Adipocyte (in vitro differentiated cells): ENCODE measurements at regions not wholly inside any gene's neighbourhood (a gene's known extent, or its start where the extent isn't known, plus 50 kb on each side); places are given as distances from the start of the nearest gene placed in this dataset.

Experiments used
- DNase-seq: peaks from one replicate; pipeline ENCODE4 v3.0.0-alpha.2; 2015; ENCODE audit warnings: low read depth
- H3K27me3 ChIP-seq: replicated peaks from 2 replicates; pipeline ENCODE4 v1.7.0; 2013; ENCODE audit warnings: mild to moderate bottlenecking, low read length, moderate library complexity; ENCODE audit not compliant: control insufficient read depth, insufficient read depth
- H3K36me3 ChIP-seq: 2 replicates; pipeline ENCODE4 v1.7.0; 2013; ENCODE audit warnings: low read length, mild to moderate bottlenecking, moderate library complexity; ENCODE audit not compliant: control insufficient read depth, insufficient read depth, severe bottlenecking
- H3K4me1 ChIP-seq: 2 replicates; pipeline ENCODE4 v1.7.0; 2013; ENCODE audit warnings: mild to moderate bottlenecking, low read length, moderate library complexity; ENCODE audit not compliant: control insufficient read depth, insufficient read depth
- H3K4me3 ChIP-seq: 2 replicates; pipeline ENCODE4 v1.7.0; 2013; ENCODE audit warnings: mild to moderate bottlenecking, low read length, moderate library complexity
- H3K9ac ChIP-seq: 2 replicates; pipeline ENCODE4 v1.7.0; 2013; ENCODE audit warnings: mild to moderate bottlenecking, low read length, moderate library complexity
- H3K9me3 ChIP-seq: 2 replicates; pipeline ENCODE4 v1.7.0; 2013; ENCODE audit warnings: mild to moderate bottlenecking, low read length, moderate library complexity; ENCODE audit not compliant: control insufficient read depth

DNA sequence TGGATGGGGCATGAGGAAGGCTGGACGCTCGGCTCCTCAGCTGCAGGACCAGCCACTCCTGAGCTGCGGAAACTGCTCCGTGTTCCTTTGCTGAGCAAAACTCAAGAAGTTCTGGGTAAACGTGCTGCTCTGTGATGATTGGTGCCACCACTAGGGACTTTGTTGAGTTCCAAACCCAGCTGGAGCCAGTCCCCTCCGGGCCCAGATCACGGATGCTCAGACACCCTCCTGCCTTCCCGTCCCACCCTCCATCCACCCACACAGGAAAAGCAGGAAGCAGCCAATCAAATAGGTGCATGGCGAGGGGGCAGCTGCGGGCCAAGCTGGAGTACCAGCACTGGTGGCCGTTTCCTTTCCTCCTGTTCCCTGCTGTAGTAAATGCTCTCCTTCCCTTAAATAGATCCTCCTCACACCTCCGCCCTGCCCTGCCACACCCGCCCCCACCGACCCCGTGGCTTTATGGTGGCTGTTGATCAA, 68.0 kb downstream of the ADRA2C start:
- Histone ChIP-seq H3K4me3 (no peak overlapping the region), H3K4me1 (no peaks in the 10 kb centered on the region), H3K9ac (no peak overlapping the region), H3K27me3 (peaks cover 81% of the 10 kb centered on the region), H3K36me3 (no peaks in the 10 kb centered on the region), H3K9me3 (peaks cover 17% of the 10 kb centered on the region)
- no peak for DNase-seq

DNA sequence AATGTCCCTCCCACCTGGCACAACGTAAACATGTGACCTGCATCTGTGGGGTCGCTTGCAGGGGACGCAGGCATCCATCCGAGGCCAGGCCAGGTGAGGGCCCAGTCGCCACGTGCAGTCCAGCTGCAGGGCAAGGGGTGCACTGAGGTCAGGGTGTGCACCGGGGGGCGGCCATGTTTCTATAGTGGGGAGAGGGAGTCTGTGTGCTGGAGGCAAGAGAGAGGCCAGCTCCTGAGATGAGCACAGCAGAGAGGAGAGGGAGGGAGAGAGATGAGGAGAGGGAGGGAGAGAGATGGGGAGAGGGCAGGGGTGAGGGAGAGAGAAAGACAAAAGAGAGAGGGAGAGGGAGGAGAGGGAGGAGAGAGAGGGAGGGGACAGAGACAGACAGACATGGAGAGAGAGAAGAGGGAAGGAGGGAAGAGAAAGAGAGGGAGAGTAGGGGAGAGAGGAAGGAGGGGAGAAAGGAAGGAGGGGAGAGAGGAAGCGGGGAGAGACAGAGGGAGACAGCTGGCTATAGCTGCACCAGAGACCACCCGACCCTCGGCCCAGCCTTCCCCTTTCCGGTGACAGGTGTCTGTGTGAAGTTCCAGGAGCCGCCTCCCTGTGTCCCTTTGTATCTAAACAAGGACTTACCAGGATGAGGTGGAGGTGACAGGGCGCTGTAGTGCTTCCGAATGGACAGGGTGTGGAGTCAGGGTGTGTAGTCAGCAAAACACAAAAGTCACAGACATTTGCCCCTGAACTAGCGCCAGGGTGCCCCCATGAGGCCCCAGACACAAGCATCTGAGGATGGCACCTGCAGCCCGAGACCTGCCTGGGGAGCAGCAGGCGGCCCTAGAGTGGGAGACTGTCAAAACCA, 68.7 kb downstream of the ADRA2C start:
- DNase-seq, result no peak
- H3K9ac ChIP-seq, result no peak overlapping the region
- H3K9me3 ChIP-seq, result peaks cover 23% of the 10 kb centered on the region
- peaks cover 81% of the 10 kb centered on the region for H3K27me3 ChIP-seq
- H3K4me1 ChIP-seq, result no peaks in the 10 kb centered on the region
- no peak overlapping the region for H3K4me3 ChIP-seq
- no peaks in the 10 kb centered on the region for H3K36me3 ChIP-seq

DNA sequence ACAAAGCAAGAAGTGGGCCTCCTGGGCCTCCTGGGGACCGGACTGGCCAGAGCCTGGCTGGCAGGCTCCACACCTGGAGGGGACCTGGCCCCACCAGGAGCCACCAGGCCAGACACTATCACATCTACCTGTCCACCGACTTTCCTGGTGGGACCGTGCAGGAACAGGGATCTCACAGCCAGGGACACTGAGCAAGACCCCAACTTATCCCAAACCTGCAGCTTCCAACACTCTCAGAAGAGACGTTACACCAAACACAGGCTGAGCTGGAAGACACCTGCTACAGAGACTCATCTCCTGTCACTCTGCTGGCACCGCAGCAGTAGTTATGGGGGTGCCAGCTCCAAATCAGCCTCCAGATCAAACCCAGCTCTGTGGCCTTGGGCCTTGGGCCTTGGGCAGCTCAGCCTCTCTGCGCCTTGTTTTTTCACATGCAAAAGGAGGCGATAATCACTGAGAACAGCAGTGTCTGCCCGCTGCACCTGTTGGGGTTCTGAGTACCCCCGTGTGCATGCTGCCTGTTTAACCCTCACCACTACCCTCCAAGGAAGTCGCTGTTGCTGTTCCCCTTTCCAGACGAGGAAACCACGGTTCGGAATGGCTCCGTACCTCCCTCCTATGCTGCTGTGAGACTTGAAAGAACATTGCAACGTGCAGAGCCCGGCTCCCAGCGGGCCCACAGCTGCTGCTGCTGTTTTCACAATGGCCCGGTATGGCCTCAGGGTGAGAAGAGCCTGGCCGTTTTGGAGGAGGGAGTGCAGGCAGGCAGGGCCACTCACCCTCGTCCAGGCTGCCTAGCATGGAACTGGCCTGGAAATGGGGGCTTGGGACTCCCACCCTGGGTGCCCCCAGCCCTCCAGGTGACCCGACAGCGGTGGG, 69.6 kb downstream of the ADRA2C start:
- no peaks in the 10 kb centered on the region for H3K36me3 ChIP-seq
- peaks cover 32% of the 10 kb centered on the region for H3K9me3 ChIP-seq
- H3K27me3 ChIP-seq, result peaks cover 81% of the 10 kb centered on the region
- no peaks in the 10 kb centered on the region for H3K4me1 ChIP-seq
- no peak overlapping the region for H3K4me3 ChIP-seq
- H3K9ac ChIP-seq, result no peak overlapping the region
- no peak for DNase-seq

DNA sequence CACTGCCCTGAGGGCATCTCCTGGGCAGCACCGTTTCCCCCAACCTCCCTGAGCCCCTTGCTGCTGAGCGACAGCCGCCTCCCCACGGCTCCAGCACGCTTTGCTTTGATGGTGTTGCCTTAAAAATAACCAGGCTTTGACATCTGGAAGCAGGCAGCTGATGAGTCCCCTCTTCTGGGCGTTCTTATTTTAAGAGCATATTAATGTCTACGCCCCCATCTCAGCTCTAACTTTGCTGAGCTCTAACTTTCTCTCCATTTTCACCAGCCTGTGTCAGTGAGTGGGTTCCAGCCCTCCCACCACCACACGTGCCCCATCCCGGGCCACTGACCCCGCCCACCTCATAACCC, 70.2 kb downstream of the ADRA2C start:
- H3K4me1 ChIP-seq, result no peaks in the 10 kb centered on the region

DNA sequence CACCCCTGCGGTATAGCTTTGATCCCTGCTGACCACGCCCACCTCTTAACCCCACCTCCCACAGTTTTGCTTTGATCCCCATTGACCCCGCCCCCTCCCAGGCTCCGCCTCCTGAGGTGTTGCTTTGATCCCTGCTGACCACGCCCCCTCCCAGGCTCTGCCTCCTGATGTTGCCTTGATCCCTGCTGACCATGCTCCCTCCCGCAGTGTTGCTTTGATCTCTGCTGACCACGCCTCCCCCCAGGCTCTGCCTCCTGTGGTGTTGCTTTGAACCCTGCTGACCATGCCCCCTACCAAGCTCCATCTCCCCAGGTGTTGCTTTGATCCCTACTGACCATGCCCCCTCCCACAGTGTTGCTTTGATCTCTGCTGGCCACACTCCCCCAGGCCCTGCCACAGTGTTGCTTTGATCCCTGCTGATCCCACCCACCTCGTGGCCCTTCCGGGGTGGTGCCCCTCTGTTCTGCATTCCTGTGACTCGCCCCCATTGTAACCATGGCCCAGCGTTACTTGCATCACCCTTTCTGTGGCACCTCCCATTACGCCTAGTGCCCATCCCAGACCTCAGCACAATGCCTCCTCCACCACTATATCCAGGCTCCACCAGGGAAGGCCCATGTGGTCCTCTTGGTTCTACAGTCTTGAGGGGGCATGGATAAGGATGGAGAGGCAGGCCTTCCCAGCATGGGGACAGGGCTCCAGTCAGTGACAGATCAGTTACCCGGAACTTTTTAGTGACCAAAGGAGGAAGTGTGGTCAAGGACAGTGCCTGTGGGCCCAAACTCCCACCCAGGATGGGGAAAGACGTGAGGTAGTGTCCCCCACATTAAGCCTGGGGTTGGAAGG, 70.8 kb downstream of the ADRA2C start:
- DNase-seq, result no peak
- no peak overlapping the region for H3K4me3 ChIP-seq

More for the DNA sequence above, 70.2 kb downstream of the ADRA2C start:
- H3K36me3 ChIP-seq, result no peaks in the 10 kb centered on the region
- no peak for DNase-seq
- H3K27me3 ChIP-seq, result peaks cover 79% of the 10 kb centered on the region
- no peak overlapping the region for H3K4me3 ChIP-seq
- no peak overlapping the region for H3K9ac ChIP-seq
- peaks cover 38% of the 10 kb centered on the region for H3K9me3 ChIP-seq

DNA sequence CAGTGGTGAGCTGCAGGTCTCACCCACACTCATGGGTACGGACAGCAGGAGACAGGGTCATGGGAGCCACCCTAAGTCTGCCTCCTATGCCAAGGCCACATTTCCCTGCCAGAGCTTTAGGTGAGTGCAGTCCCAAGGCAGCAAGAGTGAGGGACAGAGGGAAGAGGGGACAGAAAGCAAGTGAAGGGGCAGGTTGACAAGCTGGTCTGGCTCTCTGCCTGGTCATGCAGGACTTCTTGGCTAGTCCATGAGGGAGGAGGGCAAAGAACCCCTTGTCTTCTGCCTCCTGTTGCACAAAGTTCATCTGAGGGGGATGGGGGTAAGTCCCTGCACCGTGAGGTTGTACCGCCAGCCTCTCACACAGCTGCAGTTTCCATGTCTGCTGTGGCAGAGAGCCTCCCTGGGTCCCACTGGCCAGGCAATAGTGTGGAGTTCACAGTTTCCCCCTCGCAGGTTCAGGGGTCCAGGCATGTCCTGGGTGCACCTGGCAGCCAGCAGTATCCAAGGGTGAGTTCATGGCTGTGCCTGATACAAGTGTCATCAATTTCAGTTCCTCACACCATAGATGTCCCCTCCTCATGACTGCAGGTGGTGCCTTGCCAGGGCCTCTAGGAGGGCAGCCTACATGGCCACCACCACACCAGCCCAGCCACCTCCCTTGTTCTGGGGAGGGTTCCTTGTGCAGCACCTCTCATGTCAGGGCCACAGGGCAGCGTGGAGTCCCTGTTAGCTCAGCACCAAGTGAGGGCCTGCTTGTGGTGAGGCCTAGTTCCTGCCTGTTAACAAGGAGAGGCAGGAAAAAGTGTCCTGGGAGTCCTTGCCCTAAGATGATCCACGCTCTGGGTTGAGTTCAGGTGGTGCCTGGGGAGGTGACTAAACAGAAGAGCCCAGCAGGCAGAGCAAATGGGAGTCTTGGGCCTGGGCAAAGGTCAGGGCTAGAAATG, 72.5 kb downstream of the ADRA2C start:
- H3K4me1 ChIP-seq, result no peaks in the 10 kb centered on the region
- H3K27me3 ChIP-seq, result peaks cover 76% of the 10 kb centered on the region
- DNase-seq, result no peak
- H3K9me3 ChIP-seq, result peaks cover 45% of the 10 kb centered on the region
- H3K36me3 ChIP-seq, result no peaks in the 10 kb centered on the region
- H3K9ac ChIP-seq, result no peak overlapping the region
- no peak overlapping the region for H3K4me3 ChIP-seq

More for the DNA sequence above, 70.8 kb downstream of the ADRA2C start:
- Histone ChIP-seq H3K36me3 (no peaks in the 10 kb centered on the region), H3K4me1 (no peaks in the 10 kb centered on the region), H3K27me3 (peaks cover 79% of the 10 kb centered on the region), H3K9ac (no peak overlapping the region), H3K9me3 (peaks cover 42% of the 10 kb centered on the region)

DNA sequence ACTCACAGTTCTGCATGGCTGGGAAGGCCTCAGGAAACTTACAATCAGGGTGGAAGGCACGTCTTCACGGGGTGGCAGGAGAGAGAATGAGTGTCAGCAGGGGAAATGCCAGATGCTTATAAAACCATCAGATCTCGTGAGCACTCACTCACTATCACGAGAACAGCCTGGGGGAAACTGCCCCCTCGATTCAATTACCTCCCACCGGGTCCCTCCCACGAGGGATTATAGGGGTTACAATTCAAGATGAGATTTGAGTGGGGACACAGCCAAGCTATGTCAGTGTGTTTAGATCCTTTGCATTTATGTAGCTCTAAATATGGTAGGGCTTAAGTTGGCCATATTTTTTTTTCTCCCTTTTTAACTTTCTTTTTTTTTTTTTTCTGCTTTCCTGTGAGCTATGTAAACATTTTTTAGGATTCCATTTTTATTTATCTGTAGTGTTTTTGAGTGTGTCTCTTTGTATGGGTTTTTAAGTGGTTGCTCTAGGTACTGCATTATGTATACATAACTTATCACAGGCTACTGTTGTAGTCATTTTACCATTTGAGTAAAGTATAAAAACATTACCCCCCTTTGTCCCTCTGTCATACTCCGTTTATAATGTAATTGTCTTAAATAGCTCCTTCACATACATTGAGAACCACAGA, 79.0 kb downstream of the ADRA2C start:
- Histone ChIP-seq H3K4me3 (no peak overlapping the region), H3K36me3 (no peaks in the 10 kb centered on the region), H3K9ac (no peak overlapping the region), H3K27me3 (peaks cover 77% of the 10 kb centered on the region), H3K9me3 (peaks cover 43% of the 10 kb centered on the region), H3K4me1 (no peaks in the 10 kb centered on the region)
- no peak for DNase-seq

DNA sequence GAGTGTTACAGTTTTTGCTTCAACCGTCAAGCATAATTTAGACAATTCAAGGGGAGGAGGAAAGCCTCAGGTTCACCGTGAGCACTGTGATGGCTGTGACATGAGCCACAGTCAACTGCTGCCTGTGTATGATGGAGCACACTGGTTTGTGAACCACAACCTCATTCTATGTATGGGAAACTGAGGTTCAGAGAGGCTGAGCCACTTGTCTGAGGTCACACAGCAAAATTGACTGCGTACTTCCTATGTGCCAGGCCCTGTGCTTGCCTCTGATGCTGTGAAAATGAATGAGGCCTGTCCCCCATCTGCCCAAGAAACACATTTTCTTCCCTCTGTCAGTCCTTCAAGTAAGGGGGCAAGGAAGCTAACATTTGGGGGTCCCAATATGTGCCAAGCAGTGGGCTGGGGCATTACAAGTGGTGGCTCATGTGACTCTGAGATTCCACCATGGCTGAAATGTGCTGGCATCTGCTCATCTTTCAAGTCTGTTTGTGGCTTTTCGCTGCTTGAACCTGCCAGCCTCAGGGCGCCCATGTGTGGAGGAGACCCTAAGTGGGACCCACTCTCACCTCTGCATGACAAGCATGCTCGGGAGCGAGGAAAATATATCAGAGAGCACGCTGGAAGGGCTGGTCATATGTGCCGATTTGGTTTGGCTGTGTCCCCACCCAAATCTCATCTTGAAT, 79.7 kb downstream of the ADRA2C start:
- Histone ChIP-seq H3K4me1 (no peaks in the 10 kb centered on the region), H3K27me3 (peaks cover 77% of the 10 kb centered on the region), H3K4me3 (no peak overlapping the region), H3K36me3 (no peaks in the 10 kb centered on the region), H3K9me3 (peaks cover 43% of the 10 kb centered on the region), H3K9ac (no peak overlapping the region)
- DNase-seq, result no peak

DNA sequence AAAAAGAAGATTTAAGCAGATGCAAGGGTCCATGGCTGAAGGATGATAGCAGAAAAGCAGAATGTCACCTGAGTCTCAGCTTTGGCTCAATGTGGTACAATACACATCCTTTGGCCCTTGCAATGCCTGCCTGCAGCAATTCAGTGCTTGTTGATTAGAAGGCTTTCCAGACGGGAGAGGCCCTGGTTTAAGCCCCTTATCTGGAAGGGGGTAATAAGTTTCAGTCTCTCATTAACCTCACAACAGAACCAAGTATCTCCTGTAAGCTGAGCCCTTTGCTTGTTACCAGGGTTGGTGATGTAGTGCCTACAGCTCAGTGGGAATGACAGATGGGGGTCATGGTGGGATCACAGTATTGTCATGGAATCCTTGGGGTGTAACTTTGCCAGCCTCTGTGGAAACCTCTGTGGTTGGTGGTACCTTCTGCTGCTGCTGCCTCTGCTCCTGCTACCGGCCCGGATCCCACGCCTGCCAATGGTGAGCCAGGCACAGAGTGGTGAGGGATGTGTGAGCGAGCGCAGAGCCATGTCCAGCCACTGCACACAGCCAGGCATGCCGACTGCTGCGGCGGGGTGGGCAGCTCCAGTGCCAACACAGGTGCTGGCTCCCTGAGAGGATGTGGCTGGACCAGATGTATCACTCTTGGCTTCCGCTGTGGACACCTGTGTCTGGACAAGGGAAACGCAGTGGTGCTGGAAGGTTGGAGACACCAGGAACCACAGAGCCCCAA, 81.2 kb downstream of the ADRA2C start:
- Histone ChIP-seq H3K27me3 (peaks cover 78% of the 10 kb centered on the region), H3K9ac (no peak overlapping the region), H3K4me1 (no peaks in the 10 kb centered on the region), H3K9me3 (peaks cover 33% of the 10 kb centered on the region), H3K36me3 (no peaks in the 10 kb centered on the region), H3K4me3 (no peak overlapping the region)
- DNase-seq, result no peak
